Putamen (tissue), 1 donor: ENCODE measurements at regions not wholly inside any gene's neighbourhood (a gene's known extent, or its start where the extent isn't known, plus 50 kb on each side); places are given as distances from the start of the nearest gene placed in this dataset.

ENCODE experiments used
- DNase-seq: peaks from one replicate; pipeline ENCODE4 v3.0.0-alpha.2; 2016; ENCODE audit warnings: low spot score

DNA sequence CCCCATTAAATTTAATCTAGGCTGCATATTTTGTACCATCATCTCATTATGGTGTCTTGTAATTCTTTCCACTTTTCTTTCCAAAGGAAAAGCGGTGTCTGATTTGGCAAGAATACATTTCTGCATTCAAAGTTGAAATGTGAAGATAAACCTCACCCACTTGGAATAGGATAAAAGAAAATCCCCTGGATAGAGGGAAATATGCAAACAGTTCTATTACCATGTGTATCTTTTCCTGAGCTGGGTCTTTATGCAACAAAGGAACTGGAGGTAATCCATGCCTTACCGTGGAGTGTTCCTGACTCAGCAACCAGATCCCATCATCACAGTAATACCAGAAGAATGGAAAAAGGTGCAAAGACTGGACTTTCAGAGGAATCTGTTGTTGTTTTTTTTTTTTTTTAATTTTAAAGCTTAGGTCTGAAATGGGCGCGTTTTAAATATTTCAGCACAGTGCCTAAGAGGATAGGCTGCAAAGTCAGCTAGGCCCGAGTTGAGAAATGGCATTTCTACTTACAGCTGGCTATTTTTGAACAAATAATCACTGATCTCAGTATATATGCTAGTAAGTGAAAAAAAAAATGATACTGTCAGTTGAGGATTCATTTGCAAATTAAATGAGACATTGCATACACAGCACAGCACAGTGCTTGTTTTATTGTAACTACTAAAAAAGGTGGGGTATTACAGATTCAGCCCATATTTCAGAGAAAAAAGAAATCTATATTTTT, 55.5 kb upstream of the ADAMTS9 start:
- DNase-seq: no peak

DNA sequence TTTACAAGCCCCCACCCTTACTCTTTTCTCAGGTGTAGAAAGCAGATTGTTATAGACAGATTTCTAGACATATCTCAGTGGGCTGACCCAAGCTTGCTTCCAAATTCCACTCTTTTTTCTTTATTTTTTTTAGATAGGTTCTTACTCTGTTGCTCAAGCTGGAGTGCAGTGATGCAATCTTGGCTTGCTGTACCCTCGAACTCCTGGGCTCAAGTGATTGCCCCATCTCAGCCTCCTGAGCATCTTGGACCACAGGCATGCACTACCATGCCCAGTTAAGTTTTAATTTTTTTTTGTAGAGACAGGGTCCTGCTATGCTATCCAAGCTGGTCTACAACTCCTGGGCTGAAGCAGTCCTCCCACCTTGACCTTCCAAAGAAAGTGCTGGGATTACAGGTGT, 53.5 kb upstream of the ADAMTS9 start:
- DNase-seq: no peak

DNA sequence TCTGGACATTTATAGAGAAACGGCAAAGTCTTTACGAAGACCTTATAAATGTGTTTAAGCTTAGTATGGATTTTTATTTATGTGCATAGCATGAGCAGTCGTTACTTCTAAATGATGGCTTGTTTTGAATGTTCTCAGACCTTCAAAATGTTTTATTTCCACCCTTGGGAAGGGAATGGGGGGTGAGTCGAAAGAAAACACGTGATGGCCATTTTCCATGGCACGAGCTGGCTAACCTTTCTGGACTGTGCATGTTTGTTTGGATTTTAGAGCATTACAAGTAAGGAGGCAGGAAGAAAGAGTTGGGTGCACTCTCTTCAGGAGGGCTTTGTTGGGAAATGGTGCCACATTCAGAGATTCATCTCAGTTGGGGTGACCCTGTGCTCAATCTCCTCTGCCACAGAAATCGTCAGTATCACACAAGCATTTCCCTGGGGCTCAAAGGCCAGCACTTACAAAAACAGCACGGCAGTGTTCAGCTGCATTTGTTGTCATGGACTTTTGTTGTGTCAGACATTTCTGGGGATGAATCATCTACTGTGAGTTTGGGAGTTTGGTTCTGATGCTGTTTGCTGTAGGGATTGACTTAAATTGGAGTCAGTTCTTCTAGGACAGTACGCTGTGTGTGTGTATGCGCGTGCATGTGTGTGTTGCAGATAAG, 52.3 kb upstream of the ADAMTS9 start:
- no peak for DNase-seq
